Naive thymus-derived CD4-positive, alpha-beta T cell (primary cell): ENCODE measurements at regions not wholly inside any gene's neighbourhood (a gene's known extent, or its start where the extent isn't known, plus 50 kb on each side); places are given as distances from the start of the nearest gene placed in this dataset.

ENCODE experiments used
- ATAC-seq: fragments of 150-1000 bp; cut with Tn5 transposase; 2 replicates; pipeline ENCODE4 v1.10.0; 2021; ENCODE audit warnings: mild to moderate bottlenecking, moderate library complexity
- CTCF ChIA-PET: fragments of 350-600 bp; sonication (Branson Sonifier 250); formaldehyde crosslinking; loops from one replicate; lab custom pipeline; 2021; ENCODE audit warnings: antibody characterized with exemption; lab: Charles Lee
- POLR2A ChIA-PET: fragments of 350-600 bp; sonication (Branson Sonifier 250); formaldehyde crosslinking; loops from one replicate; lab custom pipeline; 2021; ENCODE audit warnings: antibody characterized with exemption, inconsistent platforms; lab: Charles Lee
- DNase-seq, 9 donors: peaks; one replicate each; pipeline versions ENCODE4 v3.0.0 to v3.0.0-alpha.2; 2020 to 2022; ENCODE audit warnings: mixed read lengths in 1 of 9
- H3K27ac ChIP-seq: one replicate; pipeline ENCODE4 v1.7.0; 2013; ENCODE audit warnings: mild to moderate bottlenecking, low read depth, low read length, moderate library complexity
- H3K27me3 ChIP-seq, 2 donors: one replicate each; pipeline ENCODE4 v1.7.0; 2013; ENCODE audit warnings: low read length in 2 of 2, mild to moderate bottlenecking in 2 of 2, moderate library complexity in 2 of 2; ENCODE audit not compliant: control insufficient read depth in 2 of 2, insufficient read depth in 2 of 2
- H3K36me3 ChIP-seq, 3 experiments: 1 replicate in 2 of 3; 2 replicates in 1 of 3; pipeline ENCODE4 v1.7.0; 2013; ENCODE audit warnings: low read length in 3 of 3, mild to moderate bottlenecking in 3 of 3, moderate library complexity in 1 of 3; ENCODE audit not compliant: insufficient read depth in 3 of 3, control insufficient read depth in 2 of 3
- H3K4me1 ChIP-seq, 2 donors: one replicate each; pipeline ENCODE4 v1.7.0; 2013; ENCODE audit warnings: low read length in 2 of 2, mild to moderate bottlenecking in 2 of 2, moderate library complexity in 1 of 2; ENCODE audit not compliant: control insufficient read depth in 2 of 2, insufficient read depth in 2 of 2
- H3K4me3 ChIP-seq: 2 replicates; pipeline ENCODE4 v1.7.0; 2013; ENCODE audit warnings: mild to moderate bottlenecking, low read length
- H3K9me3 ChIP-seq, 3 experiments: 1 replicate in 2 of 3; 2 replicates in 1 of 3; pipeline ENCODE4 v1.7.0; 2013; ENCODE audit warnings: low read length in 3 of 3; ENCODE audit not compliant: control insufficient read depth in 2 of 3
- H3K27ac Mint-ChIP-seq, 9 donors: one replicate each; pipeline ENCODE4 v1.8.0; 2020 to 2022; ENCODE audit warnings: mixed read lengths in 9 of 9, mild to moderate bottlenecking in 8 of 9, moderate library complexity in 5 of 9, inconsistent platforms in 2 of 9
- H3K27me3 Mint-ChIP-seq, 5 donors: one replicate each; pipeline ENCODE4 v1.8.0; 2021 to 2022; ENCODE audit warnings: mixed read lengths in 5 of 5, mild to moderate bottlenecking in 1 of 5
- H3K36me3 Mint-ChIP-seq, 5 donors: one replicate each; pipeline ENCODE4 v1.8.0; 2020 to 2022; ENCODE audit warnings: mixed read lengths in 5 of 5, mild to moderate bottlenecking in 3 of 5, inconsistent platforms in 1 of 5
- H3K4me1 Mint-ChIP-seq, 7 donors: one replicate each; pipeline ENCODE4 v1.8.0; 2020 to 2022; ENCODE audit warnings: mixed read lengths in 7 of 7, mild to moderate bottlenecking in 3 of 7, inconsistent platforms in 1 of 7
- H3K4me3 Mint-ChIP-seq, 10 donors: one replicate each; pipeline ENCODE4 v1.8.0; 2020 to 2022; ENCODE audit warnings: mild to moderate bottlenecking in 10 of 10, mixed read lengths in 10 of 10, moderate library complexity in 6 of 10, inconsistent platforms in 2 of 10
- H3K9me3 Mint-ChIP-seq, 11 donors: one replicate each; pipeline ENCODE4 v1.8.0; 2020 to 2022; ENCODE audit warnings: mixed read lengths in 11 of 11, mild to moderate bottlenecking in 4 of 11, inconsistent platforms in 1 of 11, moderate library complexity in 1 of 11
- intact Hi-C, 2 donors: fragments of 100-400 bp; cut with micrococcal nuclease; formaldehyde crosslinking; loops; one replicate each; pipeline ENCODE4 v1.15.1; 2023

- H3K9me3 Mint-ChIP-seq = peaks cover 0 to 5% (median 0%) of the 10 kb centered on the region in 11 donors
- no peak for ATAC-seq
- H3K4me1 Mint-ChIP-seq = peaks cover 0 to 2% (median 0%) of the 10 kb centered on the region in 7 donors
- ChIA-PET POLR2A (no interaction called here), CTCF (no interaction called here)
- peaks cover 0 to 8% (median 5%) of the 10 kb centered on the region in 5 donors for H3K27me3 Mint-ChIP-seq
- no peak overlapping the region for H3K27ac Mint-ChIP-seq
- no peak overlapping the region for H3K27ac ChIP-seq
- intact Hi-C loops = no loop called here
- H3K4me1 ChIP-seq = no peaks in the 10 kb centered on the region
- no peak overlapping the region for H3K4me3 ChIP-seq
- no peaks in the 10 kb centered on the region for H3K36me3 Mint-ChIP-seq
- no peaks in the 10 kb centered on the region for H3K36me3 ChIP-seq
- no peak for DNase-seq
- no peaks in the 10 kb centered on the region for H3K27me3 ChIP-seq
- no peaks in the 10 kb centered on the region for H3K9me3 ChIP-seq
- no peak overlapping the region for H3K4me3 Mint-ChIP-seq
Measured at GRCh38 chr7:95684505-95684904, 87.8 kb upstream of the DYNC1I1 start.

- Histone ChIP-seq H3K27me3 (no peaks in the 10 kb centered on the region), H3K4me1 (no peaks in the 10 kb centered on the region), H3K27ac (no peak overlapping the region), H3K9me3 (no peaks in the 10 kb centered on the region), H3K4me3 (no peak overlapping the region), H3K36me3 (no peaks in the 10 kb centered on the region)
- no peak overlapping the region for H3K27ac Mint-ChIP-seq
- no peak for ATAC-seq
- DNase-seq = no peak
- peaks cover 0 to 12% (median 3%) of the 10 kb centered on the region in 5 donors for H3K27me3 Mint-ChIP-seq
- ChIA-PET CTCF (no interaction called here), POLR2A (no interaction called here)
- intact Hi-C loops = no loop called here
- peaks cover 0 to 7% (median 0%) of the 10 kb centered on the region in 11 donors for H3K9me3 Mint-ChIP-seq
- H3K4me1 Mint-ChIP-seq = peaks cover 0 to 2% (median 0%) of the 10 kb centered on the region in 7 donors
- no peak overlapping the region for H3K4me3 Mint-ChIP-seq
- H3K36me3 Mint-ChIP-seq = no peaks in the 10 kb centered on the region
Measured at GRCh38 chr7:95684037-95684436, 87.7 kb upstream of the PDK4 start.

GRCh38 chr7:95682913-95683312 is 86.6 kb upstream of the PDK4 start:
- H3K27ac Mint-ChIP-seq = no peak overlapping the region
- Histone ChIP-seq H3K27ac (no peak overlapping the region), H3K4me1 (no peaks in the 10 kb centered on the region), H3K36me3 (no peaks in the 10 kb centered on the region), H3K9me3 (no peaks in the 10 kb centered on the region), H3K27me3 (no peaks in the 10 kb centered on the region), H3K4me3 (no peak overlapping the region)
- ATAC-seq = no peak
- H3K36me3 Mint-ChIP-seq = no peaks in the 10 kb centered on the region
- peaks cover 0 to 2% (median 0%) of the 10 kb centered on the region in 7 donors for H3K4me1 Mint-ChIP-seq
- H3K9me3 Mint-ChIP-seq = peaks cover 0 to 7% (median 0%) of the 10 kb centered on the region in 11 donors
- peaks cover 0 to 13% (median 0%) of the 10 kb centered on the region in 5 donors for H3K27me3 Mint-ChIP-seq
- no peak overlapping the region for H3K4me3 Mint-ChIP-seq
- intact Hi-C loops = no loop called here
- ChIA-PET CTCF (interaction anchor here (0.6 kb wide), 1 partner anchor 1314 kb away, joined by 3 read pairs; no protein-coding TSS in a partner anchor), POLR2A (no interaction called here)
- DNase-seq = no peak

GRCh38 chr7:95676691-95677090 is 80.4 kb upstream of the PDK4 start:
- H3K4me3 Mint-ChIP-seq = no peak overlapping the region
- no peaks in the 10 kb centered on the region for H3K36me3 Mint-ChIP-seq
- H3K9me3 ChIP-seq = no peaks in the 10 kb centered on the region
- no peak overlapping the region for H3K27ac Mint-ChIP-seq
- ChIA-PET CTCF (no interaction called here), POLR2A (no interaction called here)
- H3K27ac ChIP-seq = no peak overlapping the region
- intact Hi-C loops = no loop called here
- no peak for DNase-seq
- peaks cover 0 to 5% (median 0%) of the 10 kb centered on the region in 5 donors for H3K27me3 Mint-ChIP-seq
- peaks cover 0 to 7% (median 0%) of the 10 kb centered on the region in 11 donors for H3K9me3 Mint-ChIP-seq
- ATAC-seq = no peak
- H3K4me1 Mint-ChIP-seq = no peaks in the 10 kb centered on the region
- H3K27me3 ChIP-seq = no peaks in the 10 kb centered on the region
- no peak overlapping the region for H3K4me3 ChIP-seq
- H3K36me3 ChIP-seq = no peaks in the 10 kb centered on the region
- H3K4me1 ChIP-seq = no peaks in the 10 kb centered on the region

GRCh38 chr7:95675632-95676031 is 79.3 kb upstream of the PDK4 start:
- Histone ChIP-seq H3K27ac (no peak overlapping the region), H3K4me1 (no peaks in the 10 kb centered on the region), H3K4me3 (no peak overlapping the region), H3K27me3 (no peaks in the 10 kb centered on the region), H3K9me3 (no peaks in the 10 kb centered on the region), H3K36me3 (no peaks in the 10 kb centered on the region)
- peaks cover 0 to 3% (median 0%) of the 10 kb centered on the region in 11 donors for H3K9me3 Mint-ChIP-seq
- no peaks in the 10 kb centered on the region for H3K4me1 Mint-ChIP-seq
- no peak for ATAC-seq
- H3K4me3 Mint-ChIP-seq = no peak overlapping the region
- no peak overlapping the region for H3K27ac Mint-ChIP-seq
- H3K27me3 Mint-ChIP-seq = peaks cover 0 to 5% (median 0%) of the 10 kb centered on the region in 5 donors
- intact Hi-C loops = no loop called here
- ChIA-PET POLR2A (no interaction called here), CTCF (no interaction called here)
- no peaks in the 10 kb centered on the region for H3K36me3 Mint-ChIP-seq
- no peak for DNase-seq

- H3K36me3 ChIP-seq = no peaks in the 10 kb centered on the region
- no peak overlapping the region for H3K4me3 ChIP-seq
- H3K9me3 Mint-ChIP-seq = peaks cover 0 to 3% (median 0%) of the 10 kb centered on the region in 11 donors
- H3K27me3 ChIP-seq = no peaks in the 10 kb centered on the region
- H3K9me3 ChIP-seq = no peaks in the 10 kb centered on the region
- peaks cover 0 to 5% (median 0%) of the 10 kb centered on the region in 5 donors for H3K27me3 Mint-ChIP-seq
- no peak overlapping the region for H3K27ac Mint-ChIP-seq
- H3K36me3 Mint-ChIP-seq = no peaks in the 10 kb centered on the region
- no peak overlapping the region for H3K27ac ChIP-seq
- no peaks in the 10 kb centered on the region for H3K4me1 ChIP-seq
- no peak for DNase-seq
- POLR2A ChIA-PET = no interaction called here
- intact Hi-C loops = no loop called here
- no peaks in the 10 kb centered on the region for H3K4me1 Mint-ChIP-seq
- no peak for ATAC-seq
- no peak overlapping the region for H3K4me3 Mint-ChIP-seq
- CTCF ChIA-PET = no interaction called here
Measured at GRCh38 chr7:95675016-95675415, 78.7 kb upstream of the PDK4 start.

- Histone ChIP-seq H3K27me3 (no peaks in the 10 kb centered on the region), H3K4me1 (no peaks in the 10 kb centered on the region), H3K27ac (no peak overlapping the region), H3K9me3 (no peaks in the 10 kb centered on the region), H3K4me3 (no peak overlapping the region), H3K36me3 (no peaks in the 10 kb centered on the region)
- POLR2A ChIA-PET = no interaction called here
- intact Hi-C loops = no loop called here
- Mint-ChIP-seq H3K4me1 (no peaks in the 10 kb centered on the region), H3K36me3 (no peaks in the 10 kb centered on the region), H3K4me3 (no peak overlapping the region), H3K27me3 (peaks cover 0 to 3% (median 0%) of the 10 kb centered on the region in 5 donors), H3K9me3 (no peaks in the 10 kb centered on the region), H3K27ac (no peak overlapping the region)
- DNase-seq = no peak
- no peak for ATAC-seq
- CTCF ChIA-PET = no interaction called here
Measured at GRCh38 chr7:95674101-95674500, 77.8 kb upstream of the PDK4 start.
